Bone marrow (tissue), 2 donors: ENCODE measurements at regions not wholly inside any gene's neighbourhood (a gene's known extent, or its start where the extent isn't known, plus 50 kb on each side); places are given as distances from the start of the nearest gene placed in this dataset.
"Not testable (repeated sequence)": the region's sequence is repeated elsewhere in the genome, so short reads cannot be mapped to it uniquely, and the experiment has no call there.

Experiments
- DNase-seq, 2 donors: peaks; one replicate each; lab custom pipeline; 2025; lab: John Stamatoyannopoulos, UW

DNA sequence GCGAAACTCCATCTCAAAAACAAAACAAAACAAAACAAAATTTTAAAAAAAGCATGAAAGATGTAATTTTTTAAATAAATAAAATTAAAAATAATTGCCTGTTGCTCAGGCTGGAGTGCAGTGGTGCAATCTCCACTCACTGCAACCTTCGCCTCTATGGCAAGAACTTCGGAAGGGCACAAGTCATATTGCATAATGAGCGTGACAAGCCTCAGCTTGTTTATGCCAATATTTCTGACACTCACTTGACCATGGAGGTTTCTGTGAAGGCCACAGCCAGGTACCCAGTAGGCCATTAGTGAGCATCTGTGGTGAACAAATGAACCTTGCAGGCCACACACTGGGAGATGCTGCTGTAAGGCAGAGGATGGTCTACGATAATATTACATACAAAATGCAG, 106.1 kb upstream of the KMT2C start:
- no peak for DNase-seq

DNA sequence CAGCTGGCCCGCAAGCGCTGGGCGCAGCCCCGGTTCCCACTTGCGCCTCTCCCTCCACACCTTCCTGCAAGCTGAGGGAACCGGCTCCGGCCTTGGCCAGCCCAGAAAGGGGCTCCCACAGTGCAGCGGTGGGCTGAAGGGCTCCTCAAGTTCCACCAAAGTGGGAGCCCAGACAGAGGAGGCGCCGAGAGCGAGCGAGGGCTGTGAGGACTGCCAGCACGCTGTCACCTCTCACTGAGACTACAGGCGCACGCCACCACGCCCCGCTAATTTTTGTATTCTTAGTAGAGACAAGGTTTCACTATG, 103.3 kb upstream of the KMT2C start:
- DNase-seq: not testable (repeated sequence)

DNA sequence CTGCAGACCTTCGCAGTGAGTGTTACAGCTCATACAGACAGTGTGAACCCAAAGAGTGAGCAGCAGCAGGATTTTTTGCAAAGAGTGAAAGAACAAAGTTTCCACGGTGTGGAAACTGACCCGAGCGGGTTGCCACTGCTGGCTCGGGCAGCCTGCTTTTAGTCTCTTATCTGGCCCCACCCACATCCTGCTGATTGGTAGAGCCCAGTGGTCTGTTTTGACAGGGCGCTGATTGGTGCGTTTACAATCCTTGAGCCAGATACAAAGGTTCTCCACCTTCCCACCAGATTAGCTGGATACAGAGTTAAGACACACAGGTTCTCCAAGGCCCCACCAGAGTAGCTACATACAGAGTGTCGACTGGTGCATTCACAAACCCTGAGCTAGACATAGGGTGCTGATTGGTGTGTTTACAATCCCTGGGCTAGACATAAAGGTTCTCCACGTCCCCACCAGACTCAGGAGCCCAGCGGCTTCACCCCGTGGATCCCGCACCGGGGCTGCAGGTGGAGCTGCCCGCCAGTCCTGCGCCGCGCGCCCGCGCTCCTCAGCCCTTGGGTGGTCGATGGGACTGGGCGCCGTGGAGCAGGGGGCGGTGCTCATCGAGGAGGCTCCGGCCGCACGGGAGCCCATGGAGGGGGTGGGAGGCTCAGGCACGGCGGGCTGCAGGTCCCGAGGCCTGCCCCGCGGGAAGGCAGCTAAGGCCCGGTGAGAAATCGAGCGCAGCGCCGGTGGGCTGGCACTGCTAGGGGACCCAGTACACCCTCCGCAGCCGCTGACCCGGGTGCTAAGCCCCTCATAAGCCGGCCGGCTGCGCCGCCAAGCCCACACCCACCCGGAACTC, 102.8 kb upstream of the KMT2C start:
- DNase-seq: not testable (repeated sequence)

DNA sequence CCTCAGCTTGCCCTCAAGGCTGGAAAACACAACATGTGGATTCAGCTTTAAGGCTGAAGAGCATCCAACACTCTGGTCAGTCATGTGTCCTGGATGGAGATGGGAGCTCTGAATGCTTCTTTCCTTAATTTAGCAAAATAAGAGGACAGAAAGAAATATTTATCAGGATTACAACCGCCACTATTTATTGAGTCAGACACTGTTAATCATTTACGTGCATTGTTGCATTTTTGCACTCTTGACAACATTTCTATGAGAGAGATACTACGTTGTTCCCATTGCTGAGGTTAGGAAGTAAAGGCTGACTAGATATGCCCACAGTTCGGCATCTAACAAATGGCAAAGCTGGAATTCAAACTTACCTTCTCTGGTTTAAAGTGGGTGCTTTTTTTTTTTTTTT, 101.8 kb upstream of the KMT2C start:
- DNase-seq: no peak

DNA sequence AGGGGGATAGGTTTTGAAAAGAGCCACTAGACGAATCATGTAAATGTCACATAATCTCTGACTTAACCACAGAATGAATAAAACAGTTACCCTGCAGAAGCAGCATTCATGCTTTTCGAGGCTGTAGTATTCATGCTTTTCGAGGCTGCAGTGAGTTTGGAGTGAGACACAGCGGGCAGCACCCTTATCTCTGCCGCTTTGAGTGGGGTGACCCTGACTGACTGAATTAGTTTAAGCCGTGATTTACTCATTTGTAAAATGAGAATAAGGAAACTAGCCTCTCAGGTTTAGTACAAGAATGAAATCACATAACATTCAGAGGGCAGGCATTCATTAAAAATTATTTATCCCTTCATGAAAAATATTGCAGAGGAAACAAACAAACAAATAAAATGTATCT, 92.8 kb upstream of the KMT2C start:
- no peak for DNase-seq

DNA sequence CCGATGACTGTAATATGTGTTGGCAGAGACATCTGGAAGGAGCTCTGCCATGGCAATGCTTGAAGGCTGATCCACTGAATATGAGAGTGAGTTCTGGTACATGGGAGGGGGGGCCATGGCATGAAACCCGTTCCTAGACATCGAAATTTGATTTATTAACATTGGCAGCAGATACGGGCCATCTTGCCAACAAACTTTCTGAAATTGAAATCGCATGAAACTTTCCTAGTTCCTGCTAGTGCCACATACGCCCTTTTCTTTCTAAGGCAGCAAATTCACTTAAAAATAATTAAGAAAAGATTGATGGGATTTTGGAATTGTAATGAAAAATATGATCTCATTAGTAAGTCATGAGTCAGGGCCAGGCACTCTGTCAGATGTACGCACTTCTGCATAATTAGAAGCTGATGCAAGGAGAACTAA, 91.8 kb upstream of the KMT2C start:
- no peak for DNase-seq

DNA sequence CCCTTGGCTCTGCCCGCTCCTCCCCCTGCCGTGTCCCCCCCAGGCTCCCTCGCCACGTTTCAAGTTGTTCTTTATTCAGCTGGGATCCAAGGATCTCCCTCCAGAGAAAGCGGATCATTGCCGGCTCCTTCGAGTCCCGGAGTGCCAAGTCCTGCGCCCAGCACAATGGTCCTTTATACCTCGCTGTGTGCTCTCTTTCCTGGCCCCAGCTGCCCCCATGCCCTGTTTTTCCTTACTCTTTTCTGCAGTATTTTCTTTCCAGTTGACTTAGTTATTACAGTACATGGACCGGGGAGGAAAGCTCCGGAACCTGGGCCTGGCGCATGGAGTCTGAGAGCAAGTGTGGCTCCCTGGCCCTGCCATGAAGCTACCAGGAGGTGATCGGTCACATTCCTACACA, 88.1 kb upstream of the KMT2C start:
- no peak for DNase-seq

DNA sequence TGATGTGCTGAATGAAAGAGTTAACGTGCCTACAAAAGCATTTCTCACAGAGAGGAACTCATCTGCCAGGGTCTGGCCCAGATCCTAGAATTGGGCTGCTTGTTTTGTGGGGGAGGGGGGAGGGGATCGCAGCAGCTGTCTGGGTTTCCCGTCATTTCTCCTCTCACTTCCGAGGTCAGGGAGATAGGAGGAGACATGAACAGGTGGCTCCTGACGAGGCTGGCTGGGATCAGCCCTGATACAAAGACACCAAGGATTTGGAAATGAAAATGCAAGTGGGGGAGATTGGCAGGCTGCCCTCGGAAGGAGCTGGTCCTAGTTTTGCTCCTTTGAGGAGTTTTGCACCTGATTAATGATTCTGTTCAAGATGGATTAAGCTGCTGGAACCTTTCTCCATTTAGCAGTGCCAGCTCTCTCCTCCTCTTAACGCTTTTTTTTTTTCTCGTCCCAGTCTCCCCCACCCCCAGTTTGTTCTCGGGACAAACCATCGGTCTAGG, 86.8 kb upstream of the KMT2C start:
- peak in 1 of 2 donors; percentile 11 for DNase-seq

DNA sequence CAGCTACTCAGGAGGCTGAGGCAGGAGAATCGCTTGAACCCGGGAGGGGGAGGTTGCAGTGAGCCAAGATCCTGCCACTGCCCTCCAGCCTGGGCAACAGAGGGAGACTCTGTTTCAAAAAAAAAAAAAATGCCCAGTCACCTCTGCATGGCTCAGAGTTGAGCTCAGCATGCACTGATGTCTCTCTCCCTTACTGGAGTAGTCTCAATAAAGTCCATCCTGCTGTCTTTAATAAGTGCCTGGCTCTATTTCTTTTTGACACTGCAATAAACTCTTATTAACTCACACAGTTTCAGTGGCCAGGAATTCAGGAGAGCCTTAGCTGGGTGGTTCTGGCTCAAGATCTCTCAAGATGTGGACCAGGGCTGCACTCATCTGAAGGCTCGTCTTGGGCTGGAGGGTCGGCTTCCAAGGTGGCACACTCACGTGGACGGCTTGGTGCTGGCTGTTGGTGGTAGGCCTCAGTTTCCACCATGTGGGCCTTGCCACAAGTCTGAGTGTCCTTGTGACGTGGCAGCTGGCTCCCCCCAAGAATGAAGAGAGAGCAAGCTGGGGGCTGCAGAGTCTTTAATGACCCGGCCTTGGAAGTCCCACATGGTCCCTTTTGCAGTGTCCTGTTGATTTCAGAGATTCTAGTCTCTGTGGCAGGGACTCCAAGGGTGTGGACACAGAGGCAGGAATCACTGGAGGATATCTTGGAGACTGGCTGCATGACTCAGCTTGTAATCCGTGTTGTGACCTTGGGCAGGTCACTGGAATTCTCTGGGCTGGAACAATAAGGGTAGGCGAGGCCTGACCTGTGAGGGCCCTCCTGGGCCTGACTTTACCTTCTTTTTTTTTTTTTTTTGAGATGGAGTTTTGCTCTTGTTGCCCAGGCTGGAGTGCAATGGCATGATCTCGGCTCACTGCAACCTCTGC, 85.9 kb upstream of the KMT2C start:
- no peak for DNase-seq

DNA sequence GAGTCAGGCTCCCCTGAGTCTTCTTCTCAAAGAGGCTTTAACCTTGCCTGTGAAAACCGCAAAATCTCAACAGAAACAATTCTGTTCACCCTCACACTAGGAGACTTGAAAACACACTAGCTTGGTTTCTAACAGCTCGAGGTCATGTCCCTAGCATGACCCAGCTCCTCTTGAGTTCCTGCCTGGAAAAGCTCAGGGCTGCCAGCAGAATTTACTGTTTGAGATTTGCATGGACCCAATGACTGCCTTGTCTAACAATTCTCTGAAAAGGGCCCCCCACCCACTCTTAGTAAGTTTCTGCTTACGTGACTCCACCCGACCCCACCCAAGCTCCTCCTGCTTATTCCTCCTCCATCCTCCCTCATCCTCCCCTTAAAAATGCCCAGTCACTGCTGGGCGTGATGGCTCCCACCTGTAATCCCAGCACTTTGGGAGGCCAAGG, 85.1 kb upstream of the KMT2C start:
- no peak for DNase-seq

DNA sequence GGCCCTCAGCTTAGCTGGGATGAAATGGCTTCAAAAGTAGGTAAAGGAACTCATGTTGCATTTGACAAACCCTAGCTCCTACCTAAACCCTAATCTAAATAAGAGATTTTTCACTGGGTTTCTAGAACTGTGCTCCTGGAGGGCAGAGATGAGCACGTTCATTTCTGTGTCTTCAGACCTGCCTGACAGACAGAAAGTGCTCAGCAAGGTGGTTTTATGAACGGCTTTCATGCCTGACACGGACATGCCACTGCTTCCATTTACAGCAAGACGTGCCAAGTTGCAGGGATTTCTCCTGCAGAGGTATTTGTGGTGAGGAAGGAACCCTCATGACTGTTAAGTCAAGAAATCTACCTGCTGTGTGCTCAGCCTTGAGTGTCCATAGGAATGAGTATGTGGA, 83.5 kb upstream of the KMT2C start:
- no peak for DNase-seq

DNA sequence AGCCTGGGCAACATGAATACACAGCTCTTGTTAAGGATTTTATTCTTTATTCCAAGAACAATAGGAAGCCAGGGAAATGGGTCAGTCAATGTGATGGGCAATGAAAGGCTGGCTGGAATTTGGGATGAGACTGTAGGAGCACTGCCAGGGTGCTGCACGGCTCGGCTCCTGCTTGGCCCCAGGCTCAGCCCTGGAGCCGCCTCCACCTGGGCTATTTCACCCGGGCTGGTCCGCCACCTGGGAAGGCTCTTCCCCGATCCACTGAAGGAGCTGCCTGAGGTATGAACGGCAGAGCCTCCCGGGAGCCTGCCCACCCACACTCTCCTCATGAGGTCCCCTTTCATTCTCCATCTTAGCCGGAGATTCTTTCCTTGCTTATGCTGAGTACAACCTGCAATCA, 80.4 kb upstream of the KMT2C start:
- no peak for DNase-seq

DNA sequence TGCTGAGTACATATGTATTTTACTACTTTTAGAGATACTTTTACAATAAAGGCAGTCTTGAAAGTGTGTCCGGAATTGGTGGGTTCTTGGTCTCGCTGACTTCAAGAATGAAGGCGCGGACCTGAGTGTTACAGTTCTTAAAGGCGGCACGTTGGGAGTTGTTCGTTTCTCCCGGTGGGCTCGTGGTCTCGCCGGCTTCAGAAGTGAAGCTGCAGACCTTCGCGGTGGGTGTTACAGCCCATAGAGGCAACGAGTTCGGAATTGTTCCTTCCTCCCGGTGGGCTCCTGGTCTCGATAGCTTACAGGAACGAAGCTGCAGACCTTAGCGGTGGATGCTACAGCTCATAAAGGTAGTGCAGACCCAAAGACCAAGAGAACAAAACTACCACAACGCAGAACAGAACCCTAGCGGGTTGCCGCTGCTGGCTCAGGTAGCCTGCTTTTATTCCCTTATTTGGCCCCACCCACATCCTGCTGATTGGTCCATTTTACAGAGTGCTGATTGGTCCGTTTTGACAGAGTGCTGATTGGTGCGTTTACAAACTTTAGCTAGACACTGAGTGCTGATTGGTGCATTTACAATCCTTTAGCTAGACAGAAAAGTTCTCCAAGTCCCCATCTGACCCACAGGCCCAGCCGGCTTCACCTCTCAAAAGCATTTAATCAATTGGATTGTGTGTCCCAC, 79.6 kb upstream of the KMT2C start:
- not testable (repeated sequence) for DNase-seq

DNA sequence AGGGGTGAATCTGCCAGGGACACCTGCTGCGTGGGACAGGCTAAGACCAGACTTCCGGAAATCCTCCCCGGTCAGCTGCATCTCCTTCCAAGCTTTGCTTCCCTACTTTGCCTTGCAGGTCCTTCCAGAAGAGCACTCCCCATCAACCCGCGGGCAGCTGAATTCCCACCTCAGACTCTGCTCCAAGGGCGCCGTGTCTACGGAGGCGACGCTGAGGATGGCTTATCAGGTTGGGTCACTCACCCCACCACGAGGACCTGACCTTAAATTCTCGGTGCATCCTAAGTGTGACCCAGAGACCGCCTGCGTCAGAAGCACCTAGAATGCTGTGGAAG, 78.9 kb upstream of the KMT2C start:
- no peak for DNase-seq

DNA sequence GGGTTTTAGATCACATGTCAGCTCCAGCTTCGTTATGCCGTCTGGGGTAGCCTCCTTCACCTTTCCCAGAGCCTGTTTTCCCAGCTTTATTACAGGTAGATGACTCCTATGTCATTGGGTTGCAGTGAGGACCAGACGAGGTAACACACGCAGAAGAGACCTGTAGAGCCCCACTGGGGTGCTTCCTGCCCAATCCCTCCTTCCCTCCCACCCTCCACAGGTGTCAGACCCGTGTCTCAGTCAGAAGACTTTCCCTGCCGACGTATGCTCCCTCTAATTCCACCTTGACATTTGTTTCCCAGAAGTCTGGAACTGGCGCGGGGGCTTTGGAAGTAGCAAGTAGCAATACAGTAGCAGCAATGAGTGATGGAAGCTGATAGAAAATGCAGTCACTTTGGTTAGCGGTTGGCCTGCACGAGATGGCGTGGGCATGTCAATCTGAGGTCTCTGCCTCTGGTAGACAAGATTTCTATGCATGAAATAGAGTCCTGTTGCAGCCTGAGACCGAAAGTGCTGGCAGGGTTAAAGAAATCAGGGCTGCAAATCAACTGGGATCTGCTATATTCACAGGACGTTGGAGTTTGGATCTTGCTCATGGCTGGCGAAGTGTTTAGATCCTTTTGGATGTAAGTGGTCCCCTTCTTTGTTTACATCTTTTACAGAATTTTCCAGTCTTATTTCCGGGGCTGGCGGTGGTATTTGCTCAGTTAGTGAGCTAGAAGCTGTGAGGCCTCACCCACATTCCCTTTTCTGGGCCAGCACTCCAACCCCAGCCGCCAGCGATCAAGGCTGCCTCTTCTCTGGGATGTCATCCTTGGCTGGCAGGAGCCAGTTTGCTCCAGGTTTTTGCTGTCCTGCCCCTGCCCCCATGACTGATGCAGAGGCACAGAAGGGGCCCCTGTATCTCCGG, 78.3 kb upstream of the KMT2C start:
- no peak for DNase-seq

DNA sequence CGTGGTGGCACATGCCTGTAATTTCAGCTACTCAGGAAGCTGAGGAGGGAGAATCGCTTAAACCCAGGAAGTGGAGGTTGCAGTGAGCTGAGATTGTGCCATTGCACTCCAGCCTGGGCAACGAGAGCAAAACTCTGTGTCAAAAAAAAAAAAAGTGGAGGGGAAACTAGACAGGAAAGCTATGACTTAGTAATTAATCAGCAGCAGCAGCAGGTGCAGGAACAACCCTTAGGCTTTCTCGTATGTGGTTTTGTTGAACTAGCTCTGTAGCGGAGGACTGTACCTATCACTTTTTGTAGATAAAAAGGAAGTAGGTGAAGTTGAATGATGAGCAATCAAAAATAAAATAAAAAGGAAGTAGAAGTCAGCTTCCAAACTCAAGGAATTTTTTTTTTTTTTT, 76.9 kb upstream of the KMT2C start:
- DNase-seq: peak in 1 of 2 donors; percentile 80

DNA sequence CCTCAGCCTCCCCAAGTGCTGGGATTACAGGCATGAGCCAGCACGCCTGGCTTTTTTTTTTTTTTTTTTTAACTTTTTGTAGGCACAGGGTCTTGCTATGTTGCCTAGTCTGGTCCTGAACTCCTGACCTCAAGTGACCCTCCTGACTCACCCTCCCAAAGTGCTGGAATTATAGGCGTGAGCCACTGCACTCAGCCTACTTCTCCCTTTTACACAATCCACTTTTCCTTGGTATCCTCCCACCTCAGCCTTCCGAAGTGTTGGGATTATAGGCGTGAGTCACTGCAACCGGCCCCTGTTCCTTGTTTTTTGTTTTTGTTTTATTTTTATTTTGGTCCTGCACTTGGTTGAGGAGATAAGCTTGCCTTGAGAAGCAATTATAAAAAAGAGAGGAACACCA, 75.9 kb upstream of the KMT2C start:
- DNase-seq: no peak

DNA sequence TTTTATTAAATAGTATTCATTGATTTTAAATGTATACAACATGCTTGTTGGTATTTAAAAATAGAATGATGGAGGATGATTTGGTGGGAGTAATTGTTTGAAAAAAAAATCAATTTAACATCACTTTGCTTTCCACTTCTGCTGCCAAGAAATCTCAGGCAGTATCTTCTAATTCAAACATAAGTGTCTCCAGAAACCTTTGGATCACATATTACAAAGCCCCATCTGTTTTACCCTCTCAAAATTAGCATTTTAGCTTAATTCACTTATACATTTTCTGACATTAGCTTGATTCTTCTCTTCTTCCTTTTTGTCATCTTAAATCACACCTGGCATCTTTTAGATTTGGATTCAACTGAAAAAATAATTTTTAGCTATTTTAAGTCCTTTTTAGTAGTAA, 72.9 kb upstream of the KMT2C start:
- DNase-seq: no peak

DNA sequence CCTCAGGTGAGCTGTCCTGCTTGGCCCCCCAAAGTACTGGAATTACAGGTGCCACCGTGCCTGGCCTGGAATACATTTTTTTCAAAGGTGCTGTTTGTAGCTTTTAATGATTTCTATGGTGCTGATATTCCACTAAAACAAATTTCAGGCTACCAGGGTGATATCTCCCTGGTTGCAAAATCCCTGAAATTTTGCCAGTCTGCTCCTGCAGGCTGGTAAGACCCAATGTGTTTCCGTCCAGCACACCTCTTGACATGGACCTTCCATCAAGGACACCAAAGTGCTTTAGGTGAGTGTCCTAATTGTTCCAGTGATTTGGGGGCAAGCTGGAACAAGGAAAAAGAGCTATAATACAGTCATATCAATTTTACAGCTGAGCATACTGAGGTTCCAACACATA, 69.8 kb upstream of the KMT2C start:
- no peak for DNase-seq

DNA sequence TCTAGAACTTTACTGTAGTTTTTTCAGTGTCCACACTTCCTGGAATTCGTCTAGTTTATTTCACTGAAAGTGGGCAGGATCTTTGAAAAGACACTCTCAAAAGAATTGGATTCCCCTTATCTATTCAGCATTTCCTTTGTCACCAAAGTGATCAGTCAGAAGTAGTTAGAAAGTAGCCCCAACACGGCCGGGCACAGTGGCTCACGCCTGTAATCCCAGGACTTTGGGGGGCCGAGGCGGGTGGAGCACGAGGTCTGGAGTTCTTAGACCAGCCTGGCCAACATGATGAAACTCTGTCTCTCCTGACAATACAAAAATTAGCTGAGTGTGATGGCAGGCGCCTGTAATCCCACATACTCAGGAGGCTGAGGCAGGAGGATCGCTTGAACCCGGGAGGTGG, 69.0 kb upstream of the KMT2C start:
- no peak for DNase-seq

DNA sequence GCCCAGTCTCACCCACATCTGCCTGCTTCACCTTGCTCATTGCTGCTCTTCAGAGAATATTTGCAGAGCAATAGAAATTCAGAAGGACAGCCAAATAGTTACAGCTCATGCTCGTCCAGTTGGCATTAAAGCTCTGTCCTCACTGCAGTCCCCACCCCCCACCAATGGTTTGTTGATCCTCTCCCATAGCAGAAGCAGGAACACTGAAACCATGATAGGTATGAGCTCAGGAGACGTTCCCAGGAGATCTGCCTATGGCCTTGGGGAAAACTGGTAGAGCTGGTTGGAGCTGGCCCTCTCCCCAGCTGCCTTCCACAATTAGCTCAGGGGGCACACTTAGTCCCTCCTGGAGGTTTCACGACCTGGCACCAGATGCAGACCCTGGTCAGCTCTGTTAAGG, 68.6 kb upstream of the KMT2C start:
- no peak for DNase-seq
